Heart left ventricle (tissue), 16 donors: ENCODE measurements at regions not wholly inside any gene's neighbourhood (a gene's known extent, or its start where the extent isn't known, plus 50 kb on each side); places are given as distances from the start of the nearest gene placed in this dataset.
"Not testable (repeated sequence)": the region's sequence is repeated elsewhere in the genome, so short reads cannot be mapped to it uniquely, and the experiment has no call there.

Experiments
- ATAC-seq, 4 donors: fragments of 200-7000 bp; cut with Tn5 transposase; one replicate each; pipeline ENCODE4 v1.9.1; 2020 to 2022; ENCODE audit warnings: moderate library complexity in 4 of 4, mild to moderate bottlenecking in 3 of 4, moderate number of reproducible peaks in 1 of 4
- DNase-seq, 5 donors: peaks; one replicate each; pipeline ENCODE4 v3.0.0-alpha.2; 2020
- H3K27ac ChIP-seq, 12 donors: fragments of 200-600 bp; sonication (generic) in 4 of 12; one replicate each; pipeline versions ENCODE4 v1.5.0 to v1.8.0; 2016 to 2022; ENCODE audit warnings: mild to moderate bottlenecking in 2 of 12
- H3K27me3 ChIP-seq, 9 donors: fragments of 200-600 bp; sonication (generic) in 2 of 9; one replicate each; pipeline versions ENCODE4 v1.5.1 to v1.8.0; 2016 to 2022; ENCODE audit warnings: mild to moderate bottlenecking in 3 of 9
- H3K36me3 ChIP-seq, 9 donors: fragments of 200-600 bp; sonication (generic) in 2 of 9; one replicate each; pipeline versions ENCODE4 v1.5.0 to v1.8.0; 2018 to 2022; ENCODE audit warnings: mild to moderate bottlenecking in 2 of 9
- H3K4me1 ChIP-seq, 12 donors: fragments of 200-600 bp; sonication (generic) in 4 of 12; one replicate each; pipeline versions ENCODE4 v1.5.0 to v1.8.0; 2016 to 2022; ENCODE audit warnings: mild to moderate bottlenecking in 3 of 12
- H3K4me3 ChIP-seq, 12 donors: fragments of 200-600 bp; sonication (generic) in 4 of 12; one replicate each; pipeline versions ENCODE4 v1.5.0 to v1.8.0; 2017 to 2022; ENCODE audit warnings: mild to moderate bottlenecking in 9 of 12, moderate library complexity in 4 of 12
- H3K9me3 ChIP-seq, 12 donors: fragments of 200-600 bp; sonication (generic) in 4 of 12; one replicate each; pipeline versions ENCODE4 v1.5.0 to v1.8.0; 2016 to 2022; ENCODE audit warnings: mild to moderate bottlenecking in 1 of 12
- POLR2A ChIP-seq, 2 donors: fragments of 450-650 bp; IDR thresholded peaks; one replicate each; pipeline ENCODE4 v1.6.1; 2017; ENCODE audit warnings: antibody characterized with exemption in 2 of 2, mild to moderate bottlenecking in 2 of 2, moderate library complexity in 2 of 2
- WGBS, 4 donors: extraction: QIAGEN DNeasy Blood & Tissue Kit in 2 of 4; methylation state at CpG; one replicate each; pipeline versions ENCODE4 v1.1.5 to v1.1.7; 2013 to 2018; 5-methylcytosine and 5-hydroxymethylcytosine counted together
- intact Hi-C, 10 donors: fragments of 100-400 bp; cut with DNase I; formaldehyde crosslinking; loops; one replicate each; pipeline versions ENCODE4 v1.11.1 to v1.14.2; 2022
- TF ChIP-seq, protein P1 (sequence below), 12 donors: fragments of 200-600 bp; sonication (generic) in 4 of 12; IDR thresholded peaks; one replicate each; pipeline versions ENCODE4 v1.5.0 to v1.8.0; 2018 to 2022; ENCODE audit warnings: antibody characterized with exemption in 12 of 12, mild to moderate bottlenecking in 5 of 12
- donor health status: ischemic (EF 13 %, LVEDD 7.1; RV severe dilation, severe dysfunction).
- donor health status: healthy with polysubstance abuse.
- donor health status: DM: no; HTN: yes; CAD: no.
- donor health status: DM: no; HTN: no; CAD: no.
- donor health status: ischemic (EF 25% LVEDD 6.9; RV normal size, moderate dysfunction).
- donor health status: ischemic (EF 25% LVEDD 5.7; RV mildly dilated, moderate dysfunction).
- donor health status: healthy.
- donor health status: DM: yes; HTN: yes; CAD: no.
- donor health status: ischemic (EF 35%, LVEDD 5.7; RV mildly dilated, moderate dysfunction).
- donor health status: nonischemic (EF 11% LVEDD 7.7; RV severe dilation, severe dysfunction).
- donor health status: DM: yes; HTN: yes; CAD: no.
- donor health status: PGD.
- donor health status: ischemic (EF 29% LVEDD 5.4; RV normal size, mild dysfunction).
- donor health status: nonischemic (EF 23%, LVEDD 6.1; RV moderate dilation, normal function).

DNA sequence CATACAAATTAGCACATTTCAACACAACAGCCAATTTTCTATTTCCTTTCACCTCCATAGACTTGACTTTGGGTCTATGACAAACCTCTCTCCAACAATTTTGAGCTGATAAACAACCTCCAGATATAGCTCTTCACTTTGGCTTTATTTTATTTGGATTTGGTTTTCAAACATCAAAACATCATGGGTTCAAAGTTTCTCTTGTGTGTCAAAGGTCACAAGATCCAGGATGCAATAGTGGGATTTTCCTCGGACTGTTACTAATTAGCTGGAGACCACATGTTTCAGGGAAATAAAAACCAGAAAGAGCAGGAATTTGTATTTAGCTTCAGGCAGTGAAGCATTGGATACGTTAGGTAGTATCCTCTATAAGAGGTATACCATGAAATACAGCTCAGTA, 351.0 kb upstream of the SOX9 start:
- DNase-seq (no peak), ATAC-seq (no peak)
- no peaks in the 10 kb centered on the region for H3K9me3 ChIP-seq
- intact Hi-C loops = loop anchor here in 1 of 10 donors (10.0 kb wide), 1 partner anchor 345 kb away; no protein-coding TSS in a partner anchor
- H3K27me3 ChIP-seq = no peaks in the 10 kb centered on the region
- H3K4me1 ChIP-seq = no peaks in the 10 kb centered on the region
- H3K36me3 ChIP-seq = no peaks in the 10 kb centered on the region
- 65 to 84% (median 67%) methylated on average over 2 of the region's 2 CpGs for whole genome bisulfite sequencing, 4 donors
- H3K4me3 ChIP-seq = no peak overlapping the region
- no peak overlapping the region for H3K27ac ChIP-seq
- TF ChIP-seq, protein P1, sequence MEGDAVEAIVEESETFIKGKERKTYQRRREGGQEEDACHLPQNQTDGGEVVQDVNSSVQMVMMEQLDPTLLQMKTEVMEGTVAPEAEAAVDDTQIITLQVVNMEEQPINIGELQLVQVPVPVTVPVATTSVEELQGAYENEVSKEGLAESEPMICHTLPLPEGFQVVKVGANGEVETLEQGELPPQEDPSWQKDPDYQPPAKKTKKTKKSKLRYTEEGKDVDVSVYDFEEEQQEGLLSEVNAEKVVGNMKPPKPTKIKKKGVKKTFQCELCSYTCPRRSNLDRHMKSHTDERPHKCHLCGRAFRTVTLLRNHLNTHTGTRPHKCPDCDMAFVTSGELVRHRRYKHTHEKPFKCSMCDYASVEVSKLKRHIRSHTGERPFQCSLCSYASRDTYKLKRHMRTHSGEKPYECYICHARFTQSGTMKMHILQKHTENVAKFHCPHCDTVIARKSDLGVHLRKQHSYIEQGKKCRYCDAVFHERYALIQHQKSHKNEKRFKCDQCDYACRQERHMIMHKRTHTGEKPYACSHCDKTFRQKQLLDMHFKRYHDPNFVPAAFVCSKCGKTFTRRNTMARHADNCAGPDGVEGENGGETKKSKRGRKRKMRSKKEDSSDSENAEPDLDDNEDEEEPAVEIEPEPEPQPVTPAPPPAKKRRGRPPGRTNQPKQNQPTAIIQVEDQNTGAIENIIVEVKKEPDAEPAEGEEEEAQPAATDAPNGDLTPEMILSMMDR (IDR thresholded peaks at IDR 0.05) = no peak
- no peak for TF ChIP-seq POLR2A (IDR thresholded peaks at IDR 0.05)

DNA sequence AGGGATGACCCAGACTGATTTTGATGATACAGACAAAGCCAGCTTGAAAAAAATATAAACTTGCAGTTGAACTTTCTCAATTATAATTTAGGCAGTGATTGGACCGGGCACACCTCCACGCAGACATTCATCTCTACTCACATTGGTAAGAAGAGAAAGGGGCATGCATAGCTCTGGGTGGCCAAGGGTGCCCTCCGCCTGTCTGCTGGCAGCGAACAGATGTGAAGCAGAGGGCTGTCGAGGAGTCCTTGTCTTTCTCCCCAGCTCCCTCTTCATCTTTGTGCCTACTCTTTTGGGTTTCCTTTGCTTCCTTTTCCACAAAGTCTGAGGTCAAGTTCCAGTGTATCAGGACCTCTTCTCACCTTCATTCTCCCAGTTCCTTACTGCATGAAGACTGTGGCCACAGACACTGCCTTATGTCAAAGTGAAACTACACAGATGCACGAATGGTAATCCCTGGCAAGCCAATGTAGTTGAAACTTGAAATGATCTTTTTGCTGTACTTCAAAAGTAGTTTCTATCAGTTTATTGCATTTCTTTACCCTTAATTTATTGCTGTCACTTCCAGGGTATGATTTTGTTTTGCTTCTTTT, 343.7 kb upstream of the SOX9 start:
- no peak overlapping the region for H3K4me3 ChIP-seq
- no peaks in the 10 kb centered on the region for H3K9me3 ChIP-seq
- H3K4me1 ChIP-seq = no peaks in the 10 kb centered on the region
- intact Hi-C loops = no loop called here
- TF ChIP-seq, protein P1 (IDR thresholded peaks at IDR 0.05) = no peak
- no peak for TF ChIP-seq POLR2A (IDR thresholded peaks at IDR 0.05)
- no peaks in the 10 kb centered on the region for H3K36me3 ChIP-seq
- H3K27me3 ChIP-seq = no peaks in the 10 kb centered on the region
- WGBS, 4 donors = 78 to 87% (median 79%) methylated on average over 6 of the region's 6 CpGs
- DNase-seq (no peak), ATAC-seq (no peak)
- H3K27ac ChIP-seq = no peak overlapping the region

DNA sequence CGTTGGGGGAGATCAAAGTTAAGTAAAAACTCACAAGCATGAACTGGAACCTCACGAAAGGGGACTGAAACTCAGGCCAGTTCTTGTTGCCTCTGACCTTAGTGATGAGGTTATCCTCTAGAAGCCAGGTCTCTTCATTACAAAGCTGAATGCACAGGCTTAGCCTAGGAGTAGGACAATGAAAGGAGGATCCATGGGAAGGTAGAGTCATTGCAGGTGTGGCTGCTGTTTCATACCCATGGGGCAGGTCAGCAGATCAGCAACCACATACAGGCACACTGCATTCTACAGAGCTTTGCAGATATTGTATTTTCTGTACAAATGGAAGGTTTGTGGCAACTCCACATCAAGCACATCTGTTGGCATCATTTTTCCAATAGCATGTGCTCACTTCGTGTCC, 341.3 kb upstream of the SOX9 start:
- intact Hi-C loops = no loop called here
- Histone ChIP-seq H3K27me3 (no peaks in the 10 kb centered on the region), H3K4me1 (no peaks in the 10 kb centered on the region), H3K27ac (no peak overlapping the region), H3K9me3 (no peaks in the 10 kb centered on the region), H3K4me3 (no peak overlapping the region), H3K36me3 (no peaks in the 10 kb centered on the region)
- no peak for DNase-seq
- WGBS, 4 donors = 74 to 80% (median 76%) methylated on average over 3 of the region's 3 CpGs
- no peak for ATAC-seq
- TF ChIP-seq, protein P1 (IDR thresholded peaks at IDR 0.05) = no peak
- TF ChIP-seq POLR2A (IDR thresholded peaks at IDR 0.05) = no peak

DNA sequence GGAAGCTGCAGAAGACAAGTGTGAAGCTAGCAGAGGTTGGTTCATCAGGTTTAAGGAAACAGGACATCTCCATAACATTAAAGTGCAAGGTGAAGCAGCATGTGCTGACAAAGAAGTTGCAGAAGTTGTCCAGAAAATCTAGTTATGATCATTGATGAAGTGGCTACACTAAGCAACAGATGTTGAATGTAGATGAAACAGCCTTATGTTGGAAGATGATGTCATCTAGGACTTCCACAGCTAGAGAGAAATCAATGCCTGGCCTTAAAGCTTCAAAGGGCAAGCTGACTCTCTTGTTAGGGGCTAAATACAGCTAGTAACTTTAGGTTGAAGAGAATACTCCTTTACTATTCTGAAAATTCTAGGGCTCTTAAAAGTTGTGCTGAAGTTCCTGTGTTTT, 340.2 kb upstream of the SOX9 start:
- no peak overlapping the region for H3K4me3 ChIP-seq
- H3K27ac ChIP-seq = no peak overlapping the region
- H3K9me3 ChIP-seq = no peaks in the 10 kb centered on the region
- ATAC-seq = no peak
- H3K27me3 ChIP-seq = peaks cover 0 to 4% (median 0%) of the 10 kb centered on the region in 9 donors
- H3K36me3 ChIP-seq = no peaks in the 10 kb centered on the region
- intact Hi-C loops = loop anchor here in 1 of 10 donors (10.0 kb wide), 1 partner anchor 64 kb away; no protein-coding TSS in a partner anchor
- TF ChIP-seq, protein P1 (IDR thresholded peaks at IDR 0.05) = no peak
- no peak for TF ChIP-seq POLR2A (IDR thresholded peaks at IDR 0.05)
- H3K4me1 ChIP-seq = no peaks in the 10 kb centered on the region
- DNase-seq = no peak

DNA sequence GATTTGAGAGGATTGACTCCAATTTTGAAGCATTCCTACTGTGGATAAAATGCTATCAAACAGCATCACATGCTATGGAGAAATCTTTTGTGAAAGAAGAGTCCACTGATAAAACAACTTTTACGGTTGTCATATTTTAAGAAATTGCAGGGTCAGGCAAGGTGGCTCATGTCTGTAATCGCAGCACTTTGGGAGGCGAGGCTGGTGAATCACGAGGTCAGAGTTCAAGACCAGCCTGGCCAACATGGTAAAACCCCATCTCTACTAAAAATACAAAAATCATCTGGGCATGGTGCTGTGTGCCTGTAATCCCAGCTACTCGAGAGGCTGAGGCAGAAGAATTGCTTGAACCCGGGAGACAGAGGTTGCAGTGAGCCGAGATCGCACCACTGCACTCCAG, 338.8 kb upstream of the SOX9 start:
- H3K9me3 ChIP-seq, ATAC-seq, H3K4me3 ChIP-seq, H3K27ac ChIP-seq, H3K27me3 ChIP-seq, DNase-seq, H3K4me1 ChIP-seq, H3K36me3 ChIP-seq: not testable (repeated sequence)
- 87 to 91% (median 90%) methylated on average over 8 of the region's 8 CpGs for WGBS, 4 donors
- intact Hi-C loops = loop anchor here in 1 of 10 donors (10.0 kb wide), 1 partner anchor 63 kb away; no protein-coding TSS in a partner anchor
